SU-DHL-6 (cell line): ENCODE measurements at regions not wholly inside any gene's neighbourhood (a gene's known extent, or its start where the extent isn't known, plus 50 kb on each side); places are given as distances from the start of the nearest gene placed in this dataset.

ENCODE experiments used
- EZH2phosphoT487 ChIP-seq: fragments of 200-600 bp; sonication (generic), shearing (Covaris generic); conservative IDR thresholded peaks from 2 replicates; pipeline ENCODE4 v1.6.1; 2018; ENCODE audit warnings: mild to moderate bottlenecking, antibody characterized with exemption, low read length, moderate library complexity, mixed read lengths
- TF ChIP-seq, protein P1 (sequence below): fragments of 200-600 bp; sonication (generic); IDR thresholded peaks from one replicate; pipeline ENCODE4 v1.5.1; 2017; ENCODE audit warnings: antibody characterized with exemption, mild to moderate bottlenecking, low read length, moderate library complexity; ENCODE audit not compliant: insufficient read depth, poor library complexity, severe bottlenecking

DNA sequence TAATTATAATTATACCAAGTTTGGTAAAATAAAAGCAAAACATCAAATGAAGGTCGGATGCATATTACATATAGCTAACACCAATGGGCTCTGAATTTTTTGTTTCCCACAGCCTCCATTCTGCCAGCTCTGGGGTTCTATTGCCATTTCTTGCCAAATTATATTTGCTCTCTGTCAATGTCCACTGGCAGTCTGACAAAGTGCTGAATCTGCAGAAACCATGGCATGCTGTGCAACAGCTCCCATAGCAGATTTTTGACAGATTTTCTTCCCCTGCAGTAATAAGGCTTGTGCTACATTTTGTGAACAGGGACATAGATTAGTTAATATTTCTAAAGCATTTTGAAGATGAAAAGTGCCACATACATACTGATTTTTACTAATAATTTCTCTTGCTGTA lies 1102.1 kb downstream of the DIAPH3 start:
- TF ChIP-seq EZH2phosphoT487: no peak
- TF ChIP-seq, protein P1, sequence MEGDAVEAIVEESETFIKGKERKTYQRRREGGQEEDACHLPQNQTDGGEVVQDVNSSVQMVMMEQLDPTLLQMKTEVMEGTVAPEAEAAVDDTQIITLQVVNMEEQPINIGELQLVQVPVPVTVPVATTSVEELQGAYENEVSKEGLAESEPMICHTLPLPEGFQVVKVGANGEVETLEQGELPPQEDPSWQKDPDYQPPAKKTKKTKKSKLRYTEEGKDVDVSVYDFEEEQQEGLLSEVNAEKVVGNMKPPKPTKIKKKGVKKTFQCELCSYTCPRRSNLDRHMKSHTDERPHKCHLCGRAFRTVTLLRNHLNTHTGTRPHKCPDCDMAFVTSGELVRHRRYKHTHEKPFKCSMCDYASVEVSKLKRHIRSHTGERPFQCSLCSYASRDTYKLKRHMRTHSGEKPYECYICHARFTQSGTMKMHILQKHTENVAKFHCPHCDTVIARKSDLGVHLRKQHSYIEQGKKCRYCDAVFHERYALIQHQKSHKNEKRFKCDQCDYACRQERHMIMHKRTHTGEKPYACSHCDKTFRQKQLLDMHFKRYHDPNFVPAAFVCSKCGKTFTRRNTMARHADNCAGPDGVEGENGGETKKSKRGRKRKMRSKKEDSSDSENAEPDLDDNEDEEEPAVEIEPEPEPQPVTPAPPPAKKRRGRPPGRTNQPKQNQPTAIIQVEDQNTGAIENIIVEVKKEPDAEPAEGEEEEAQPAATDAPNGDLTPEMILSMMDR: no peak
